Liver (tissue), 3 donors: ENCODE measurements at regions not wholly inside any gene's neighbourhood (a gene's known extent, or its start where the extent isn't known, plus 50 kb on each side); places are given as distances from the start of the nearest gene placed in this dataset.
"Not testable (repeated sequence)": the region's sequence is repeated elsewhere in the genome, so short reads cannot be mapped to it uniquely, and the experiment has no call there.

Experiments
- EGR1 ChIP-seq, 2 donors: IDR thresholded peaks; 2 replicates each; pipeline ENCODE4 v1.6.1; 2016 to 2018; ENCODE audit warnings: antibody characterized with exemption in 2 of 2, low read depth in 2 of 2
- FOXA1 ChIP-seq: IDR thresholded peaks from 2 replicates; pipeline ENCODE4 v1.6.1; 2016; ENCODE audit warnings: antibody characterized with exemption
- GABPA ChIP-seq, 2 donors: IDR thresholded peaks in 1 of 2; conservative IDR thresholded peaks in 1 of 2; 2 replicates each; pipeline ENCODE4 v1.6.1; 2016; ENCODE audit warnings: antibody characterized with exemption in 2 of 2, mild to moderate bottlenecking in 1 of 2, moderate library complexity in 1 of 2
- JUND ChIP-seq, 2 donors: IDR thresholded peaks; 2 replicates each; pipeline ENCODE4 v1.6.1; 2016; ENCODE audit warnings: antibody characterized with exemption in 2 of 2
- RAD21 ChIP-seq, 2 donors: IDR thresholded peaks; 2 replicates each; pipeline ENCODE4 v1.6.1; 2016; ENCODE audit warnings: antibody characterized with exemption in 2 of 2, mild to moderate bottlenecking in 2 of 2
- SP1 ChIP-seq: IDR thresholded peaks from 2 replicates; pipeline ENCODE4 v1.6.1; 2018; ENCODE audit warnings: antibody characterized with exemption, mild to moderate bottlenecking
- TAF1 ChIP-seq: conservative IDR thresholded peaks from 2 replicates; pipeline ENCODE4 v1.6.1; 2016; ENCODE audit warnings: antibody characterized with exemption, mild to moderate bottlenecking
- TF ChIP-seq, protein P1 (sequence below): fragments of 150-350 bp; IDR thresholded peaks from 2 replicates; pipeline ENCODE4 v1.5.1; 2017; ENCODE audit warnings: improper control_type of control experiment, low read depth, low read length; ENCODE audit not compliant: missing input control
- TF ChIP-seq, protein P2 (sequence below): IDR thresholded peaks from 2 replicates; pipeline ENCODE4 v1.6.1; 2016; ENCODE audit warnings: antibody characterized with exemption
- TF ChIP-seq, protein P3 (sequence below): IDR thresholded peaks from 2 replicates; pipeline ENCODE4 v1.6.1; 2016; ENCODE audit warnings: antibody characterized with exemption, mild to moderate bottlenecking
- TF ChIP-seq, protein P4 (sequence below): IDR thresholded peaks from 2 replicates; pipeline ENCODE4 v1.6.1; 2016; ENCODE audit warnings: antibody characterized with exemption
- donor health status: healthy.
- donor health status: healthy.

DNA sequence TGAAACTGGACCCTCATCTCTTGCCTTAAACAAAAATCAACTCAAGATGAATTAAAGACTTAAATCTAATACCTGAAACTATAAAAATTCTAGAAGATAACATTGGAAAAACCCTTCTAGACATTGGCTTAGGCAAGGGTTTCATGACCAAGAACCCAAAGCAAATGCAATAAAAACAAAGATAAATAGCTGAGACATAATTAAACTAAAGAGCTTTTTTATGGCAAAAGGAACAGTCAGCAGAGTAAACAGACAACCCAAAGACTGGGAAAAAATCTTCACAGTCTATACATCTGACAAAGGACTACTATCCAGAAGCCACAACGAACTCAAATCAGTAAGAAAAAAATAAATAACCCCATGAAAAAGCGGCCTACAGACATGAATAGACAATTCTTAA, 446.9 kb upstream of the TRPC7 start:
- TF ChIP-seq, protein P1, sequence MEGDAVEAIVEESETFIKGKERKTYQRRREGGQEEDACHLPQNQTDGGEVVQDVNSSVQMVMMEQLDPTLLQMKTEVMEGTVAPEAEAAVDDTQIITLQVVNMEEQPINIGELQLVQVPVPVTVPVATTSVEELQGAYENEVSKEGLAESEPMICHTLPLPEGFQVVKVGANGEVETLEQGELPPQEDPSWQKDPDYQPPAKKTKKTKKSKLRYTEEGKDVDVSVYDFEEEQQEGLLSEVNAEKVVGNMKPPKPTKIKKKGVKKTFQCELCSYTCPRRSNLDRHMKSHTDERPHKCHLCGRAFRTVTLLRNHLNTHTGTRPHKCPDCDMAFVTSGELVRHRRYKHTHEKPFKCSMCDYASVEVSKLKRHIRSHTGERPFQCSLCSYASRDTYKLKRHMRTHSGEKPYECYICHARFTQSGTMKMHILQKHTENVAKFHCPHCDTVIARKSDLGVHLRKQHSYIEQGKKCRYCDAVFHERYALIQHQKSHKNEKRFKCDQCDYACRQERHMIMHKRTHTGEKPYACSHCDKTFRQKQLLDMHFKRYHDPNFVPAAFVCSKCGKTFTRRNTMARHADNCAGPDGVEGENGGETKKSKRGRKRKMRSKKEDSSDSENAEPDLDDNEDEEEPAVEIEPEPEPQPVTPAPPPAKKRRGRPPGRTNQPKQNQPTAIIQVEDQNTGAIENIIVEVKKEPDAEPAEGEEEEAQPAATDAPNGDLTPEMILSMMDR: not testable (repeated sequence)
- not testable (repeated sequence) for TF ChIP-seq TAF1; GABPA (IDR thresholded peaks at IDR 0.05 in 1 of 2, conservative IDR thresholded peaks at IDR 0.05 in 1 of 2); FOXA1; SP1; RAD21 (IDR thresholded peaks at IDR 0.05); JUND (IDR thresholded peaks at IDR 0.05); EGR1 (IDR thresholded peaks at IDR 0.05; ENCODE audit: low read depth in 2 of 2)
- TF ChIP-seq, protein P2, sequence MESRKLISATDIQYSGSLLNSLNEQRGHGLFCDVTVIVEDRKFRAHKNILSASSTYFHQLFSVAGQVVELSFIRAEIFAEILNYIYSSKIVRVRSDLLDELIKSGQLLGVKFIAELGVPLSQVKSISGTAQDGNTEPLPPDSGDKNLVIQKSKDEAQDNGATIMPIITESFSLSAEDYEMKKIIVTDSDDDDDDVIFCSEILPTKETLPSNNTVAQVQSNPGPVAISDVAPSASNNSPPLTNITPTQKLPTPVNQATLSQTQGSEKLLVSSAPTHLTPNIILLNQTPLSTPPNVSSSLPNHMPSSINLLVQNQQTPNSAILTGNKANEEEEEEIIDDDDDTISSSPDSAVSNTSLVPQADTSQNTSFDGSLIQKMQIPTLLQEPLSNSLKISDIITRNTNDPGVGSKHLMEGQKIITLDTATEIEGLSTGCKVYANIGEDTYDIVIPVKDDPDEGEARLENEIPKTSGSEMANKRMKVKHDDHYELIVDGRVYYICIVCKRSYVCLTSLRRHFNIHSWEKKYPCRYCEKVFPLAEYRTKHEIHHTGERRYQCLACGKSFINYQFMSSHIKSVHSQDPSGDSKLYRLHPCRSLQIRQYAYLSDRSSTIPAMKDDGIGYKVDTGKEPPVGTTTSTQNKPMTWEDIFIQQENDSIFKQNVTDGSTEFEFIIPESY: not testable (repeated sequence)
- TF ChIP-seq, protein P3, sequence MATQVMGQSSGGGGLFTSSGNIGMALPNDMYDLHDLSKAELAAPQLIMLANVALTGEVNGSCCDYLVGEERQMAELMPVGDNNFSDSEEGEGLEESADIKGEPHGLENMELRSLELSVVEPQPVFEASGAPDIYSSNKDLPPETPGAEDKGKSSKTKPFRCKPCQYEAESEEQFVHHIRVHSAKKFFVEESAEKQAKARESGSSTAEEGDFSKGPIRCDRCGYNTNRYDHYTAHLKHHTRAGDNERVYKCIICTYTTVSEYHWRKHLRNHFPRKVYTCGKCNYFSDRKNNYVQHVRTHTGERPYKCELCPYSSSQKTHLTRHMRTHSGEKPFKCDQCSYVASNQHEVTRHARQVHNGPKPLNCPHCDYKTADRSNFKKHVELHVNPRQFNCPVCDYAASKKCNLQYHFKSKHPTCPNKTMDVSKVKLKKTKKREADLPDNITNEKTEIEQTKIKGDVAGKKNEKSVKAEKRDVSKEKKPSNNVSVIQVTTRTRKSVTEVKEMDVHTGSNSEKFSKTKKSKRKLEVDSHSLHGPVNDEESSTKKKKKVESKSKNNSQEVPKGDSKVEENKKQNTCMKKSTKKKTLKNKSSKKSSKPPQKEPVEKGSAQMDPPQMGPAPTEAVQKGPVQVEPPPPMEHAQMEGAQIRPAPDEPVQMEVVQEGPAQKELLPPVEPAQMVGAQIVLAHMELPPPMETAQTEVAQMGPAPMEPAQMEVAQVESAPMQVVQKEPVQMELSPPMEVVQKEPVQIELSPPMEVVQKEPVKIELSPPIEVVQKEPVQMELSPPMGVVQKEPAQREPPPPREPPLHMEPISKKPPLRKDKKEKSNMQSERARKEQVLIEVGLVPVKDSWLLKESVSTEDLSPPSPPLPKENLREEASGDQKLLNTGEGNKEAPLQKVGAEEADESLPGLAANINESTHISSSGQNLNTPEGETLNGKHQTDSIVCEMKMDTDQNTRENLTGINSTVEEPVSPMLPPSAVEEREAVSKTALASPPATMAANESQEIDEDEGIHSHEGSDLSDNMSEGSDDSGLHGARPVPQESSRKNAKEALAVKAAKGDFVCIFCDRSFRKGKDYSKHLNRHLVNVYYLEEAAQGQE: not testable (repeated sequence)
- TF ChIP-seq, protein P4, sequence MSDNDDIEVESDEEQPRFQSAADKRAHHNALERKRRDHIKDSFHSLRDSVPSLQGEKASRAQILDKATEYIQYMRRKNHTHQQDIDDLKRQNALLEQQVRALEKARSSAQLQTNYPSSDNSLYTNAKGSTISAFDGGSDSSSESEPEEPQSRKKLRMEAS: not testable (repeated sequence)
